ENCODE measurements at regions not wholly inside any gene's neighbourhood (a gene's known extent, or its start where the extent isn't known, plus 50 kb on each side); places are given as distances from the start of the nearest gene placed in this dataset.
"Not testable (repeated sequence)": the region's sequence is repeated elsewhere in the genome, so short reads cannot be mapped to it uniquely, and the experiment has no call there.

DNA sequence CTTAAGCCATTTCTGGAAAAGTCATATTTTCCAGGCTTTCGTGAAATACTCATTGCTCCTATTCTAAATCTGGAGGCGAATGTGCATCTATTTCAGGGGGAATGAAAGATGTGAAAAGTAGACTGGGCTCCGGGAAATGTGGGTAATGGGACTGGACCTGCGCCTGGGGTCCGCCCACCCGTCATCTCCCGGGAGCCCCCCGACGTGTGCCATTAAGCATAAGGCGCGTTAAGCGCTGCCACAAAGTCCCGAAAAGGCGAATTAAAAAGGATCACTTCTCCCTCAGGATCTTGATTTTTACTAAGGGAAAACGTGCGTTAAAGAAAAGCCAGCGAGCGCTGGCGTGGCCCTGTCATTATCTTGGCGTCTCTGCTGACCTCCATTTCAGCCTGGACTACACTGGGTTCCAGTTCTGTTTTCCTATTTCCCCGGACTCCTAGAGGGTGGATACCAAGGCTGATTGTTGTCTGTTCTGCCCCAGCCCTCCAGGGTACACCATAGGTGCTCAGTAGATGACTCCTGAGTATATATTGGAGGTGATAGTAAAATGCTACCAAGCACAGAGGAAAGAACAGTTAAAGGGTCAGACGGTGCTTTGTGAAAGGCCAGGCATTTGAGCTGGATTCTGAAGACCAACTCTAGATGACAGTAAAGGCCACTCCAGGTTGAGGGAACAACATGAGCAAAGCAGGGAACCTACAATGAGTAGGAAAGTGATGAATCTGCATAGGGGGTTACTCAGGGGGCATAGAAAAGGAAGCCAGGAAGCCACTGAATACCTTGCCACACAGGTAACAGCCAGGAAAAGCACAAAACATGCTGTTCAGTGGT lies 89.2 kb upstream of the ARID1B start:
- no peak for DNase-seq

DNA sequence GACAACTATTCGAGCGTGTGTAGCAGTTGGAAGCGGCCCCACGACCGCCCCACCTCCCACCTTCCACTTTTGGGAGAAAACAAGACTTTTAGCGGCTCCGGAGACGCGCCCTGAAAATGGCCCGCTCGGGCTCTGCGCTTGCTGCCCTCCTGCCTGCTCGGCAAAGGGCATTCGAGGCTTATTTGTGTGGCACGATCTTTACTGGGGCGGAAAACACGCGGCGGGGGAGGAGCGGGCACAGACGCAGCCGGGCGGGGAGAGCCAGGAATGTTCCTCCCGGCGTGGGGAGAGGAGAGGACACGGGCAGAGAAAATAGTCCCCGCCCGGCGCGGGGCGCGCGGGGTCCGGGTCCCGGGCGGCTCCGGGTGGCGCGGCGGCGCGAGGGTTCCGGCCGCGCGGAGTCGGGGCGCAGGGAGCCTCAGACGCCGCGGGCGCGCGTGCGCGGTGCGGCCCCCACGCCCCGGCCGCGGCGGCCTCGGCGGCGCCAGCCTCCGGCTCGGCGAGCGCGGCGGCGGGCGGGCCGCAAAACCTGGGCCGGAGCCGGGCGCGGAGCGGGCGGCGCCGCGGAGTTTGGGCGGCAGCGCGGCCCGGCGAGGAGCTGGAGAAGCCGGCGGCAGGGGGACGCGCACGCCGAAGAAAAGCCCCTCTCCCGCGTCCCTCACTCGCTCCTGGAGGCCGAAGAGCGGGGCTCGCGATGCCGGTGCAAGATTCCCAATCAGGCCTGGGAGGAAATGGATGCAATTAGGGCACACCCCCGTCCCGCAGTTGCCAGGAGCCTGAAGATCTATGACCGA lies 90.0 kb upstream of the ARID1B start:
- DNase-seq, result peak; percentile 77

- DNase-seq, result peak; percentile 54
Observed at GRCh38 chr6:156686301-156686994, 90.7 kb upstream of the ARID1B start.

DNA sequence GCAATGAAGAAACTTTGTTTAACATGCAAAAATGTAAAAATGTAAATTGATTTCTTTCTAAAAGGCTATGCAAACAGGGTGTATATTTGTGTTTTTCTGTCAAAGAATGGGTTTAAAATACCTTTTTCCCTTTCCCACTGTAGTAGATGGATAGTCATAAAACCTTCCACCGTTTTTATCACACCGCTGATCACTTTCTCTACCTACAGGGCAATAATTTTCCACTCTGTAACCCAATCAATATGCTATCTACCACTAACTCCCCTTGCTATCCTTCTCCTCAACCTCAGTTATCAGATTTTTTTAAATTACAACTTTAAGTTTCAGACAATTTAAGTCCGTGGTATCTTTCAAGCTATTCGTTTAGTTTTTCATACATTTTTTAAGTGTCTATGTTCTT lies 91.4 kb upstream of the ARID1B start:
- DNase-seq, result no peak

DNA sequence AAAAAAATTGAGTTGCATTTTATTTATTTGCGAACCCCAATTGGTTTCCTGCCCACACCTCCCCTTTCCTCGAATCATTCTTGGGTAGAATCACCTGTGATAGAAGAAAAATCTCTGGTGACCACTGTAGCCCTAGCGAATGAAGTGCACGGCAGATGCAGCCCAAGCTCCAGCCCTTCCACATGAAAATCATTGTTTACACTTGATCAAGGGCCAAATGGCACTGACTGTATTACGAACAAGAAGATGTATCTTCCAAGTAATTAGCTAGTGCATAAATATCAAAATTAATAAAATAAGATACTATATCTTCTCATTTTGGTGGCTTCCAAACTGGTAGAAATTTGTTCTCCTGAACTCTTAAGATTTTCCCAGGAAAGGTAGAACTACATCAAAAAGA lies 93.4 kb upstream of the ARID1B start:
- no peak for DNase-seq

DNA sequence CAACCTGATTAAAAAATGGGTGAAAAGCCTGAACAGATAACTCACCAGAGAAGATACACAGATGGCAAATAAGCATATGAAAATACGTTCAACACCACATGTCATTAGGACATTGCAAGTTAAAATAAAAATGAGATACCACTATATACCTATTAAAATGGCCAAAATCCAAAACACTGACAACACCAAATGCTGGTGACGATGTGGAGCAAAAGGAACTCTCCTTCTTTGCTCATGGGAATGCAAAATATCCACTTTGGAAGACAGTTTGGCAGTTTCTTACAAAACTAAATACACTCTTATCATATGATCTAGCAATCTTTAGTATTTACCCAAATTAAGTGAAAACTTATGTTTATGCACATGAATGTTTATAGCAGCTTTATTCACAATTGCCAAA lies 100.5 kb upstream of the ARID1B start:
- no peak for DNase-seq

DNA sequence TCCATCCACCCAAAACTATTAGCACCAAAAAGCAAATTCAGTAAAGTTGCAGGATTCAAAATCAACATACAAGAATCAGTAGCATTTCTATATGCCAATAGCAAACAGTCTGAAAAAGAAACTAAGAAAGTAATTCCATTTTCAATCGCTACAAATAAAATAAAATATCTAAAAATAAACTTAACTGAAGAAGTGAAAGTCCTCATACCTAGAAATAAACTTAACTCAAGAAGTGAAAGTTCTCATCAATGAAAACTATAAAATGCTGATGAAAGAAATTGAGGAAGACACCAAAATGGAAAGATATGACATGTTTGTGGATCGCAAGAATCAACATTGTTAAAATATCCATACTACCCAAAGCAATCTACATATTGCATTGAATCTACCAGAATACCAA lies 103.0 kb upstream of the ARID1B start:
- no peak for DNase-seq

DNA sequence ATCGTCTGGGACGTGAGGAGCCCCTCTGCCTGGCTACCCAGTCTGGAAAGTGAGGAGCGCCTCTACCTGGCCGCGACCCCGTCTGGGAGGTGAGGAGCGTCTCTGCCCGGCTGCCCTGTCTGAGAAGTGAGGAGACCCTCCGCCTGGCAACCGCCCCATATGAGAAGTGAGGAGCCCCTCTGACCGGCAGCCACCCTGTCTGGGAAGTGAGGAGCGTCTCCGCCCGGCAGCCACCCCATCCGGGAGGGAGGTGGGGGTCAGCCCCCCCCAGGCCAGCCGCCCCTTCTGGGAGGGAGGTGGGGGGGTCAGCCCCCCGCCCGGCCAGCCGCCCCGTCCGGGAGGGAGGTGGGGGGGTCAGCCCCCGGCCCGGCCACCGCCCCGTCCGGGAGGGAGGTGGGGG lies 107.1 kb upstream of the ARID1B start:
- not testable (repeated sequence) for DNase-seq

GRCh38 chr6:156662025-156662445 lies 115.1 kb upstream of the ARID1B start:
- DNase-seq, result peak; percentile 30

DNA sequence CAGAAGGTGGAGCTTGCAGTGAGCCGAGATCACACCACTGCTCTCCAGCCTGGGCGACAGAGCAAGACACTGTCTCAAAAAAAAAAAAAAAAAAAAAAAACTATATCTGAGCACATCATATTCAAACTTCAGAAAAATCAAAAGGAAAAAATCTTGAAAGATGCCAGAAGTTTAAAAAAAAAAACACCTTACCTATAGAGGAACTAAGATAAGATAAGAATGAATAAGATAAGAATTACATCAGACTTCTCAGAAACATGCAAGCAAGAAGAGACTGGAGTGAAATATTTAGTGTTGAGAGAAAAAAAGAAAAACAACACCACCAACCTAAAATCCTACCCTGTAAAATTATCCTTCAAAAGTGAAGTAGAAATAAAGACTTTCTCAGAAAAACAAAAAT lies 116.8 kb upstream of the ARID1B start:
- DNase-seq, result no peak

GRCh38 chr6:156659822-156660198 lies 117.4 kb upstream of the ARID1B start:
- DNase-seq, result no peak

- no peak for DNase-seq
Observed at GRCh38 chr6:156658966-156659821, 118.0 kb upstream of the ARID1B start.

DNA sequence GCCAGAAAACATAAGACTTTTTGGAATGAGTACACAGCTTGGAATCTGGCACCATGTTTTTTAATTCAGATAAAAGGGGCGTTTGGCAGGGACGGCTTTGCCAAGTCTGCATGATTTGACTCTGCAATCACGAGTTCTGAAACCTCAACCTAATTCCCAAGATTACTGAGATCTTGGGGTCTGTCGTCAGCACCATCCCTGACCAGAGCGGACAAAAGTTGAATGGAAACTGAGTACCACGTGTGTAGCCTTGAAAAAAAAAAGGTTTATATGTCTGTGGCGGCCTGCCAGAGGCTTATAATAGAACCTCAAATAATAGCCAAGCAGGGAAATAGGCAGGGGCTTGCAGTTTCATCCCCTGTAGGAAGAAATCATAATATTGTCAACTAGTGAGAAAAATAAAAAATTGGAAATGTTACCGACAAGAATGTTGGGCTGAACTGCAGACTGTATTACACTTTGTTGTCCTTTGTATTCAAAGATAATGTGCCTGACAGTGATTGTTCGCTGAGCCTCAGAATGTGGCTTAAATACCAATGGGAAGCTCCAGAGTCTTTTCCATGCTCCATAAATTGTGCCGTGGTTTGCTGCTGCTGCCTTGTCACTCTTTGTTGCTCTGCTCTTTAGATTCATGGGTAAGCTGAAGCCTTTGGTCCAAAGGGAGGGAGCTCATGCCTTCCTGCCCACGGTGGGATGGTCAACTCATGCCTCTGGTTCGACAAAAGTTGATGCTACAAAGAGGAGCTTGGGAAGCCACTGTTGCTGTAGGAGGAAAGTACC lies 118.8 kb upstream of the ARID1B start:
- no peak for DNase-seq

DNA sequence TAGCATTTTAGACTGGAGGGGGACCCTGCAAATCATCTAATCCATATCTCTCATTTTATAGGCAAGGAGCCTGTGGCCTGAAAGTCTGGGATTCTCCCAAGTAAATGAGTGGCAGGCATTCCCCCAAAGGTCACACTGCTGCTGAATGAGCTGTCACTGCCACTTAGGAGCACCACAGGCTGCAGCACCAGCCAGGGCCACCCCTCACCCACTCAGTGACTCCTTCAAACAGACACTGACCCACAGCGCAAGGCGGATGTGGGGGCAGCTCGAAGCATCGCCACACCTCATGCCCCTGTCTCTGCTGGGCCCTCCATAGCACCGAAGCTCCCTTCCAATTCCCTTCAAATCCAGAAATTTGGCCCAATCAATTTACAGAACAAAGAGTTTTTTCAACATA lies 119.9 kb upstream of the ARID1B start:
- DNase-seq, result no peak

- no peak for DNase-seq
Observed at GRCh38 chr6:156654919-156655918, 122.0 kb upstream of the ARID1B start.

DNA sequence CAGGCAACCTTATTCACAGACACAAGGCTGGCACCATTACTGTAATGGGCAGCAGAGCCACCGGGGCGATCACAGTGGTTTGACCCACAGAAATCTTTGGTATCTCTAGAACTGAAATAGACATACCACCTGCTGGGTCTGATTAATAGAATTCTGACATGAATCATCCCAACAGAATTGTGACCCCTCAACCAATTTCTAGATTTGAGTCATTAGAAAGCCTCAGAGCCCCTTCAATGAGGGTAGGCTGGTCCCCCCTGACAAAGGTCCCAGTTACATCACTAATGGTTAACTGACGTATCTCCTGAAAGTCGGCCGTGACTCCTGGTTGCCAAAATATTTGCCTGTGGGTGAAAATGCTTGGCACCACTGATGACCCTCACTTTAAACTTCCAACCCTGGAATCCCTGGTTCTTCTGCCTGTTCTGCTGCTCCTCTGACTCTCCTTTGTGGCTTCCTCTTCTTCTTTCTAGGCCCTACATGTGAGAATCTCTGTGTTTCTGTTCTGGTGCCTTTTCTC lies 124.9 kb upstream of the ARID1B start:
- DNase-seq, result no peak

DNA sequence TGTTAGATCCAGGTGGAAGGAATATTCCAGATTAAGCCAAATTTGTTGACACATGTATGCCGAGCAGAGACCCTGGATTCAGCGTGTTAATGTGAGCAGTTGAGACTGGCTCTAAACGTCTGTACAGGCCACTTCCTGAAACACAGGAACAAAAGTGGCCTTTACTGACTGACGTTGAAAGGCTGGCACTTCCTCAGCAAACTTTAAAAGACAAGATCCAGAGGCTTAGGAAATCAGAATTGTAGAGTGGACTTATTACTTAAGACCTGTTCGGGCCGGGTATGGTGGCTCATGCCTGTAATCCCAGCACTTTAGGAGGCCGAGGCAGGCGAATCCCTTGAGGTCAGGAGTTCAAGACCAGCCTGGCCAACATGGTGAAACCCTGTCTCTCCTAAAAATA lies 125.7 kb upstream of the ARID1B start:
- DNase-seq, result no peak

- no peak for DNase-seq
Observed at GRCh38 chr6:156650896-156651390, 126.2 kb upstream of the ARID1B start.

- no peak for DNase-seq
Observed at GRCh38 chr6:156648616-156649015, 128.6 kb upstream of the ARID1B start.

DNA sequence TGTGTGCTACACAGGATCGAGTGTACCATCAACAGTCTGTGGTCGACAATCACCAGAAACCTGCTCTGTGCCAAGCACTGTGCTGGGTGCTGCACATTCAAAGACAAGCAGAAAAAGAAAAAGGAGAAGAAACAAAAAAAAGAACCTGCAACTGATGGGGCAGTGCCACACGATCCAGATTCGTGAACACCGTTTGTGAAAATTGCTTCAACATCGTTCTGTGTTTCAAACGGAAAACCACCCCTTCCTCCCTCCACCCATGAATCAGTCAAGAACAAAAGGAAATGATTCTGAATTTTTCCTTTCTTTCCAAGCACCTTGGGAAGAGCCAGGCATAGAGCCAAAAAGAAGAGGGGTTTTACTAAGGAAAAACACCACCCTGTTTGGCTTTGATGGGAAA lies 129.2 kb upstream of the ARID1B start:
- no peak for DNase-seq
